Activated T-cell treated with anti-CD3 and anti-CD28 coated beads, Interleukin-2, amount 50 U/mL, for 24 hours (primary cell): ENCODE measurements at regions not wholly inside any gene's neighbourhood (a gene's known extent, or its start where the extent isn't known, plus 50 kb on each side); places are given as distances from the start of the nearest gene placed in this dataset.
"Not testable (repeated sequence)": the region's sequence is repeated elsewhere in the genome, so short reads cannot be mapped to it uniquely, and the experiment has no call there.

ENCODE experiments used
- DNase-seq: peaks from one replicate; pipeline ENCODE4 v3.0.0-alpha.2; 2020
- H3K27ac Mint-ChIP-seq: 2 replicates; pipeline ENCODE4 v1.8.0; 2020; ENCODE audit warnings: mild to moderate bottlenecking, mixed read lengths
- H3K27me3 Mint-ChIP-seq: 2 replicates; pipeline ENCODE4 v1.8.0; 2020; ENCODE audit warnings: mixed read lengths
- H3K36me3 Mint-ChIP-seq: 2 replicates; pipeline ENCODE4 v1.8.0; 2020; ENCODE audit warnings: low read depth, mixed read lengths
- H3K4me1 Mint-ChIP-seq: 2 replicates; pipeline ENCODE4 v1.8.0; 2020; ENCODE audit warnings: low read depth, mixed read lengths
- H3K4me3 Mint-ChIP-seq: 2 replicates; pipeline ENCODE4 v1.8.0; 2020; ENCODE audit warnings: mild to moderate bottlenecking, moderate library complexity, mixed read lengths
- H3K9me3 Mint-ChIP-seq: 2 replicates; pipeline ENCODE4 v1.8.0; 2020; ENCODE audit warnings: mixed read lengths

- no peaks in the 10 kb centered on the region for H3K27me3 Mint-ChIP-seq
- no peaks in the 10 kb centered on the region for H3K4me1 Mint-ChIP-seq
- H3K27ac Mint-ChIP-seq: no peak overlapping the region
- no peaks in the 10 kb centered on the region for H3K36me3 Mint-ChIP-seq
- no peak for DNase-seq
- H3K4me3 Mint-ChIP-seq: no peak overlapping the region
- H3K9me3 Mint-ChIP-seq: peaks cover 23% of the 10 kb centered on the region
Observed at GRCh38 chr10:106384496-106384895, 780.0 kb downstream of the SORCS1 start.

GRCh38 chr10:106380706-106381105 lies 783.8 kb downstream of the SORCS1 start:
- Mint-ChIP-seq H3K4me1 (no peaks in the 10 kb centered on the region), H3K4me3 (no peak overlapping the region), H3K27ac (no peak overlapping the region), H3K27me3 (no peaks in the 10 kb centered on the region), H3K9me3 (peaks cover 27% of the 10 kb centered on the region), H3K36me3 (no peaks in the 10 kb centered on the region)
- DNase-seq: no peak

- Mint-ChIP-seq H3K27ac (no peak overlapping the region), H3K27me3 (no peaks in the 10 kb centered on the region), H3K4me1 (no peaks in the 10 kb centered on the region), H3K36me3 (no peaks in the 10 kb centered on the region), H3K4me3 (no peak overlapping the region), H3K9me3 (peaks cover 26% of the 10 kb centered on the region)
- no peak for DNase-seq
Observed at GRCh38 chr10:106378251-106378650, 786.3 kb downstream of the SORCS1 start.

- Mint-ChIP-seq H3K4me3 (no peak overlapping the region), H3K36me3 (no peaks in the 10 kb centered on the region), H3K9me3 (peaks cover 8% of the 10 kb centered on the region), H3K4me1 (no peaks in the 10 kb centered on the region), H3K27me3 (no peaks in the 10 kb centered on the region), H3K27ac (no peak overlapping the region)
- DNase-seq: no peak
Observed at GRCh38 chr10:106370751-106371150, 793.8 kb downstream of the SORCS1 start.

DNA sequence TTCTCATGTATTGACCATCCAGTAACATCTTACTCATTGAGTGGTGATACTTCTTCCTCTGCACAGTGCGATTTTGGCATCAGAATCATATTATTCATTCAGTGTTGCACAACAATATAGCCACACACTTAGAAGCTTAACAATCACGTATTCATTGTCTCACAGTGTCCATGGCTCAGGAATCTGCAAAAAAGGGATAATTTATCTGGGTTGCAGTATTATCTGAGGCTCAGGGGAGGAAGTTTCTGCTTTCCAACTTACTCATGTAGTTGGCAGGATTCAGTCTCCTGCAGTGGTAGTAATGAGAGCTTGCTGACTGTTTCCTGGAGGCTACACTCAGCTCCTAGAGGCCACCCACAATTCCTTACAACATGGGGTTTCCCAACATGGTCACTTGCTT lies 803.6 kb downstream of the SORCS1 start:
- H3K27me3 Mint-ChIP-seq: no peaks in the 10 kb centered on the region
- no peak overlapping the region for H3K27ac Mint-ChIP-seq
- H3K4me1 Mint-ChIP-seq: no peaks in the 10 kb centered on the region
- H3K36me3 Mint-ChIP-seq: no peaks in the 10 kb centered on the region
- H3K4me3 Mint-ChIP-seq: no peak overlapping the region
- DNase-seq: no peak
- peaks cover 6% of the 10 kb centered on the region for H3K9me3 Mint-ChIP-seq

DNA sequence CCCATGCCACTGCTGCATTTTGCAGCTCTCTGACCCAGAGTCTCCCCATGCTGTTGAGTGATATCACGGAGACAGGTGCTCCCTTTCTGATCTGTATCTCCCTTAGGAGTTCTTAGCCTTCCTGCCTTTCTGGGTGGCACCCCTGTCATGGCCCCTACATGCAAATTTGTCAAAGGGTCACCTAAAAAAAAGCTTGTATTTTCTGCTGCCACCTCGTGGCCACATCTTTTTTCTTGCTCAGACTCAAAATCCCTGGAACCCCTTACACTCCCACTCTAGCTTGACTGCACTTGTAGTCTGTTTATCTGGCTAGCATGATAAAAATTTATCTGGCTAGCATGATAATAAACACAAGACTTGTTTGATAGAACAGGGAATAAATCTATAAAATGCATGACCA lies 809.1 kb downstream of the SORCS1 start:
- H3K9me3 Mint-ChIP-seq: peaks cover 4% of the 10 kb centered on the region
- H3K27me3 Mint-ChIP-seq: no peaks in the 10 kb centered on the region
- no peaks in the 10 kb centered on the region for H3K4me1 Mint-ChIP-seq
- DNase-seq: no peak
- H3K36me3 Mint-ChIP-seq: no peaks in the 10 kb centered on the region
- H3K4me3 Mint-ChIP-seq: no peak overlapping the region
- H3K27ac Mint-ChIP-seq: no peak overlapping the region

GRCh38 chr10:106348933-106349332 lies 815.6 kb downstream of the SORCS1 start:
- H3K27me3 Mint-ChIP-seq: no peaks in the 10 kb centered on the region
- DNase-seq: no peak
- H3K9me3 Mint-ChIP-seq: peaks cover 6% of the 10 kb centered on the region
- H3K27ac Mint-ChIP-seq: no peak overlapping the region
- H3K36me3 Mint-ChIP-seq: no peaks in the 10 kb centered on the region
- H3K4me3 Mint-ChIP-seq: no peak overlapping the region
- H3K4me1 Mint-ChIP-seq: no peaks in the 10 kb centered on the region

DNA sequence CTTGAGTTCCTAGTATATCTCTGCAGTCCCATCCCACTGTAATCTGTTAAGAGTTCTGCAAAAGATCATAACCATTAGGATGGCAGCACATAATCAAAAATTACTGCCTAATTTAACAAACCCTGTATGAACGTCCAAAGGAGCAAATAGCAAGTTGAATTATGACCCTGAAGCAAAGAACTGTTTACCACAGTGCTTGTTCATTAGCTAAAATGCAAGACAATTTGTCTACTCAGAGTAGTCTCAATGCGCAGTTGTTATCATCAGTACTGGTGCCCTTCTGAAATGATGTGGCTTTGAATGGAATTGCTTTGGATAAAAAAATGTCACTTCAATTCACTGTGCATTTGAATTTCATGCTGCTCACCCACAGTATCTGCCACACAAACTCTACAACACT lies 817.0 kb downstream of the SORCS1 start:
- Mint-ChIP-seq H3K27ac (no peak overlapping the region), H3K4me1 (no peaks in the 10 kb centered on the region), H3K36me3 (no peaks in the 10 kb centered on the region), H3K4me3 (no peak overlapping the region), H3K27me3 (no peaks in the 10 kb centered on the region), H3K9me3 (peaks cover 8% of the 10 kb centered on the region)
- DNase-seq: no peak

- H3K4me3 Mint-ChIP-seq, DNase-seq, H3K27me3 Mint-ChIP-seq, H3K36me3 Mint-ChIP-seq, H3K4me1 Mint-ChIP-seq, H3K27ac Mint-ChIP-seq: not testable (repeated sequence)
- peaks cover 13% of the 10 kb centered on the region for H3K9me3 Mint-ChIP-seq
Observed at GRCh38 chr10:106343539-106343938, 821.0 kb downstream of the SORCS1 start.

GRCh38 chr10:106341356-106341755 lies 823.1 kb downstream of the SORCS1 start:
- H3K27ac Mint-ChIP-seq: no peak overlapping the region
- H3K4me1 Mint-ChIP-seq: no peaks in the 10 kb centered on the region
- DNase-seq: no peak
- no peak overlapping the region for H3K4me3 Mint-ChIP-seq
- no peaks in the 10 kb centered on the region for H3K36me3 Mint-ChIP-seq
- H3K27me3 Mint-ChIP-seq: no peaks in the 10 kb centered on the region
- peaks cover 12% of the 10 kb centered on the region for H3K9me3 Mint-ChIP-seq

DNA sequence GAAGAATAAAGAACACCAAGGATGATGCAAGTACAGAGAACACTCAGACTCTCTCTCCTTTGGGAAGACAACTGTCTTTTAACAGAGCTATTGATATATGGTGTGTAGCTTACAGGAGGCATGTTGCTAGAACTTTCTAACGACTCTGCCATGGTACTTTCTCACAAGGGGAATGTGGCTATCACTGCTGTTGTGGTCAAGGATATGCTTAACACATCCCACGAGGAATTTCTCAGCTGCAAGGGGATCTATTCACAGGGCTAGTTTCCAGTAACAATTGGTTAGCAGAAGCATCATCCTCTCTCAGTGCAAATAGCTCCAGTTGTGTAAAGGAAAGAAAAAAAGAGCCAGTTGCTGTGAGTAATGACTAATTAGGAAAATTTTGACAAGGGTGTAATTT lies 826.0 kb downstream of the SORCS1 start:
- DNase-seq: no peak
- Mint-ChIP-seq H3K4me3 (no peak overlapping the region), H3K27ac (no peak overlapping the region), H3K27me3 (no peaks in the 10 kb centered on the region), H3K9me3 (peaks cover 17% of the 10 kb centered on the region), H3K4me1 (no peaks in the 10 kb centered on the region), H3K36me3 (no peaks in the 10 kb centered on the region)

- H3K27ac Mint-ChIP-seq: no peak overlapping the region
- no peak overlapping the region for H3K4me3 Mint-ChIP-seq
- no peaks in the 10 kb centered on the region for H3K4me1 Mint-ChIP-seq
- H3K36me3 Mint-ChIP-seq: no peaks in the 10 kb centered on the region
- H3K27me3 Mint-ChIP-seq: no peaks in the 10 kb centered on the region
- H3K9me3 Mint-ChIP-seq: peaks cover 17% of the 10 kb centered on the region
- no peak for DNase-seq
Observed at GRCh38 chr10:106336874-106337273, 827.6 kb downstream of the SORCS1 start.

DNA sequence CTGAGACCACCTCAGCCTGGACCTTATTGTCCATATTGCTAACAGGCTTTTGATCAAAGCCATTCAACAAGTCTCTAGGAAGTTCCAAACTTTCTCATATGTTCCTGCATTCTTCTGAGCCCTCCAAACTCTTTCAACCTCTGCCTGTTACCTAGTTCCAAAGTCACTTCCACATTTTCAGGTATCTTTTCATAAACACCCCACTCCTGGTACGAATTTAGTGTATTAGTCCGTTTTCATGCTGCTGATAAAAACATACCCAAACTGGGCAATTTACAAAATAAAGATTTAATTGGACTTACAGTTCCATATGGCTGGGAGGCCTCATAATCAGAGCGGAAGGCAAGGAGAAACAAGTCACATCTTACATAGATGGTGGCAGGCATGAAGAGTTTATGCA lies 836.8 kb downstream of the SORCS1 start:
- DNase-seq: no peak
- Mint-ChIP-seq H3K36me3 (no peaks in the 10 kb centered on the region), H3K4me1 (no peaks in the 10 kb centered on the region), H3K27me3 (no peaks in the 10 kb centered on the region), H3K9me3 (peaks cover 38% of the 10 kb centered on the region), H3K4me3 (no peak overlapping the region), H3K27ac (no peak overlapping the region)

- no peaks in the 10 kb centered on the region for H3K36me3 Mint-ChIP-seq
- H3K9me3 Mint-ChIP-seq: peaks cover 9% of the 10 kb centered on the region
- no peak for DNase-seq
Observed at GRCh38 chr10:106320876-106321275, 843.6 kb downstream of the SORCS1 start.

DNA sequence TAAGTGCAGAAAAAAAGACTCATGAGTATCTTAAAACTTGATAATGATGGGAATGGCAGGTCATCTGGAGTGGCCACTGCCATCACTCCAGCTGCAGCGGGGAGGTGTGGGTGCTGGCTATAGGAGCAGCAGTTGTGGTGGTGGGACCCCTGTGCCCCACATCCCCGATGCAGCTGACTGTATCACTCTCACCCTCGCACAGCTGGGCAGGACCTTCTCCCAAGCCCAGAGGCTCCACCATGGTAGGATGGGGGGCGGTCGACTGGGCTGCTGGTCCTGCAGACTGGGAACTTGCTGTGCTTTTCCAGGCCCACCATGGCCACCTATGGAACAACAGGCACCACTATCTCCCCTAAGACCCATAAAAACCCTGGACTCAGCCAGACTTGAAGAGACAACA lies 844.4 kb downstream of the SORCS1 start:
- H3K4me3 Mint-ChIP-seq: no peak overlapping the region
- DNase-seq: no peak
- H3K36me3 Mint-ChIP-seq: no peaks in the 10 kb centered on the region
- H3K27me3 Mint-ChIP-seq: no peaks in the 10 kb centered on the region
- H3K4me1 Mint-ChIP-seq: no peaks in the 10 kb centered on the region
- no peak overlapping the region for H3K27ac Mint-ChIP-seq
- peaks cover 7% of the 10 kb centered on the region for H3K9me3 Mint-ChIP-seq

More at GRCh38 chr10:106320876-106321275, 843.6 kb downstream of the SORCS1 start:
- no peak overlapping the region for H3K4me3 Mint-ChIP-seq
- no peaks in the 10 kb centered on the region for H3K4me1 Mint-ChIP-seq
- no peaks in the 10 kb centered on the region for H3K27me3 Mint-ChIP-seq
- H3K27ac Mint-ChIP-seq: no peak overlapping the region

GRCh38 chr10:106317554-106317953 lies 847.0 kb downstream of the SORCS1 start:
- no peak overlapping the region for H3K4me3 Mint-ChIP-seq
- H3K9me3 Mint-ChIP-seq: peaks cover 3% of the 10 kb centered on the region
- no peak for DNase-seq
- no peaks in the 10 kb centered on the region for H3K27me3 Mint-ChIP-seq
- no peaks in the 10 kb centered on the region for H3K4me1 Mint-ChIP-seq
- H3K27ac Mint-ChIP-seq: no peak overlapping the region
- H3K36me3 Mint-ChIP-seq: no peaks in the 10 kb centered on the region
